Right lobe of liver (tissue), 6 donors: ENCODE measurements at regions not wholly inside any gene's neighbourhood (a gene's known extent, or its start where the extent isn't known, plus 50 kb on each side); places are given as distances from the start of the nearest gene placed in this dataset.

ENCODE experiments used
- ATAC-seq, 4 donors: fragments of 200-7000 bp; cut with Tn5 transposase; one replicate each; pipeline ENCODE4 v1.9.1; 2020; ENCODE audit warnings: mild to moderate bottlenecking in 4 of 4, moderate library complexity in 4 of 4
- DNase-seq, 3 donors: peaks; one replicate each; pipeline ENCODE4 v3.0.0-alpha.2; 2020
- H3K27ac ChIP-seq, 3 donors: fragments of 200-600 bp; one replicate each; pipeline ENCODE4 v1.8.0; 2022
- H3K27me3 ChIP-seq, 2 donors: fragments of 200-600 bp; one replicate each; pipeline ENCODE4 v1.8.0; 2022
- H3K36me3 ChIP-seq, 4 donors: fragments of 200-600 bp; sonication (generic) in 1 of 4; one replicate each; pipeline versions ENCODE4 v1.5.1 to v1.8.0; 2017 to 2022; ENCODE audit warnings: control low read depth in 1 of 4
- H3K4me1 ChIP-seq, 4 donors: fragments of 200-600 bp; sonication (generic) in 1 of 4; one replicate each; pipeline versions ENCODE4 v1.5.1 to v1.8.0; 2017 to 2022; ENCODE audit warnings: control low read depth in 1 of 4
- H3K4me3 ChIP-seq, 3 donors: fragments of 200-600 bp; one replicate each; pipeline ENCODE4 v1.8.0; 2022
- H3K9me3 ChIP-seq, 4 donors: fragments of 200-600 bp; sonication (generic) in 1 of 4; one replicate each; pipeline versions ENCODE4 v1.5.1 to v1.8.0; 2017 to 2022; ENCODE audit warnings: control low read depth in 1 of 4
- POLR2A ChIP-seq: fragments of 450-650 bp; IDR thresholded peaks from one replicate; pipeline ENCODE4 v1.6.1; 2017; ENCODE audit warnings: antibody characterized with exemption, mild to moderate bottlenecking
- WGBS: methylation state at CpG from one replicate; pipeline ENCODE4 v1.1.6; 2018; ENCODE audit warnings: low coverage, low lambda C conversion rate; ENCODE audit not compliant: insufficient coverage; ENCODE audit errors: missing lambda C conversion rate; 5-methylcytosine and 5-hydroxymethylcytosine counted together
- intact Hi-C, 2 donors: fragments of 100-400 bp; cut with DNase I; formaldehyde crosslinking; loops; one replicate each; pipeline versions ENCODE4 v1.11.2 to v1.14.1; 2022
- TF ChIP-seq, protein P1 (sequence below), 4 donors: fragments of 200-600 bp in 3 of 4; fragments of 450-650 bp in 1 of 4; IDR thresholded peaks; one replicate each; pipeline versions ENCODE4 v1.5.1 to v1.8.0; 2016 to 2022; ENCODE audit warnings: antibody characterized with exemption in 4 of 4, mild to moderate bottlenecking in 2 of 4
- donor health status: DM: no; HTN: yes; CAD: no.
- donor health status: DM: no; HTN: no; CAD: no.
- donor health status: DM: no; HTN: no; CAD: no.
- donor health status: DM: no; HTN: yes; CAD: no.
- donor health status: DM: no; HTN: yes; CAD: no.

DNA sequence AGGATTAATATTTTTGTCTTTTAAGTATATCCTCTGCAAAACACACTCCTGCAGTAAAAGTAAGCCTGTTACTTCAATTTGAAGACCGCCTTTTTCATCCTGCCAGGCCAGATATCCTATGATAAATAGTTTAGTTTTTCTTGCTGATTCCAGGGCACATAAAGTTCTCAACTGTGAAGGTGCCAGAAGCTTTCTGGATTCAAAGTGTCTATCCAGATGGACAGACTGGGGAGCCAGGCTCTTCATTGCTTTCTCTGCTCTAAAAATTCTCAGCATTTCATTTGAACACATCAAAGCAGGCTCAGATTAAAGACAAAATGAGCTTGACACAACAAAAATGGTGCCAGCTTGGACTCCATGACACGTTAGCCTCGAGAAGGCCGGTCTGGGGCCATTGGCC, 53.6 kb upstream of the UBL3 start:
- WGBS, result 100% methylated on average over 2 of the region's 4 CpGs
- intact Hi-C loops, result no loop called here
- H3K27me3 ChIP-seq, result no peaks in the 10 kb centered on the region

DNA sequence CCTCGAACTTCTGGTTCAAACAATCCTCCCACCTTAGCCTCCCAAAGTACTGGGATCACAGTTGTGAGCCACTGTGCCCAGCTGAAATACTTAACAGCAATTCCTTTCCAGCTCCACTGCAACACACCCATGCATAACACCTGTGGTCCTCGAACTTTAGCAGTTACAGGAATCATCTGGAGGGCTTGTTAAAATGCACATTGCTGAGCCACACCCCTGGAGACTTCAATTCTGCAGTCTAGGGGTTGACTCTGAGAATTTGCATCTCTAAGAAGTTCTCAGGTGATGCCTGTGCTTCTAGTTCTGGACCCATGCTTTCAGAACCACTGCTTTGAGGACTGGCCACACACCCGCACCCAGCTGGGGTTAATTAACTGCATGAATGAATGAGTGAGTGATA, 53.1 kb upstream of the UBL3 start:
- Histone ChIP-seq H3K4me3 (no peak overlapping the region), H3K27ac (no peak overlapping the region), H3K36me3 (no peaks in the 10 kb centered on the region), H3K9me3 (no peaks in the 10 kb centered on the region), H3K4me1 (peaks cover 0 to 5% (median 2%) of the 10 kb centered on the region in 4 donors), H3K27me3 (no peaks in the 10 kb centered on the region)
- 81% methylated on average over 3 of the region's 3 CpGs for WGBS
- no peak for TF ChIP-seq POLR2A
- TF ChIP-seq, protein P1, sequence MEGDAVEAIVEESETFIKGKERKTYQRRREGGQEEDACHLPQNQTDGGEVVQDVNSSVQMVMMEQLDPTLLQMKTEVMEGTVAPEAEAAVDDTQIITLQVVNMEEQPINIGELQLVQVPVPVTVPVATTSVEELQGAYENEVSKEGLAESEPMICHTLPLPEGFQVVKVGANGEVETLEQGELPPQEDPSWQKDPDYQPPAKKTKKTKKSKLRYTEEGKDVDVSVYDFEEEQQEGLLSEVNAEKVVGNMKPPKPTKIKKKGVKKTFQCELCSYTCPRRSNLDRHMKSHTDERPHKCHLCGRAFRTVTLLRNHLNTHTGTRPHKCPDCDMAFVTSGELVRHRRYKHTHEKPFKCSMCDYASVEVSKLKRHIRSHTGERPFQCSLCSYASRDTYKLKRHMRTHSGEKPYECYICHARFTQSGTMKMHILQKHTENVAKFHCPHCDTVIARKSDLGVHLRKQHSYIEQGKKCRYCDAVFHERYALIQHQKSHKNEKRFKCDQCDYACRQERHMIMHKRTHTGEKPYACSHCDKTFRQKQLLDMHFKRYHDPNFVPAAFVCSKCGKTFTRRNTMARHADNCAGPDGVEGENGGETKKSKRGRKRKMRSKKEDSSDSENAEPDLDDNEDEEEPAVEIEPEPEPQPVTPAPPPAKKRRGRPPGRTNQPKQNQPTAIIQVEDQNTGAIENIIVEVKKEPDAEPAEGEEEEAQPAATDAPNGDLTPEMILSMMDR (IDR thresholded peaks at IDR 0.05), result no peak
- intact Hi-C loops, result no loop called here
- ATAC-seq (no peak), DNase-seq (no peak)

More for the DNA sequence above, 53.6 kb upstream of the UBL3 start:
- ATAC-seq (no peak), DNase-seq (no peak)
- Histone ChIP-seq H3K9me3 (no peaks in the 10 kb centered on the region), H3K36me3 (no peaks in the 10 kb centered on the region), H3K4me1 (peaks cover 0 to 5% (median 2%) of the 10 kb centered on the region in 4 donors), H3K4me3 (no peak overlapping the region), H3K27ac (no peak overlapping the region)
- TF ChIP-seq, protein P1 (IDR thresholded peaks at IDR 0.05), result no peak
- no peak for TF ChIP-seq POLR2A

DNA sequence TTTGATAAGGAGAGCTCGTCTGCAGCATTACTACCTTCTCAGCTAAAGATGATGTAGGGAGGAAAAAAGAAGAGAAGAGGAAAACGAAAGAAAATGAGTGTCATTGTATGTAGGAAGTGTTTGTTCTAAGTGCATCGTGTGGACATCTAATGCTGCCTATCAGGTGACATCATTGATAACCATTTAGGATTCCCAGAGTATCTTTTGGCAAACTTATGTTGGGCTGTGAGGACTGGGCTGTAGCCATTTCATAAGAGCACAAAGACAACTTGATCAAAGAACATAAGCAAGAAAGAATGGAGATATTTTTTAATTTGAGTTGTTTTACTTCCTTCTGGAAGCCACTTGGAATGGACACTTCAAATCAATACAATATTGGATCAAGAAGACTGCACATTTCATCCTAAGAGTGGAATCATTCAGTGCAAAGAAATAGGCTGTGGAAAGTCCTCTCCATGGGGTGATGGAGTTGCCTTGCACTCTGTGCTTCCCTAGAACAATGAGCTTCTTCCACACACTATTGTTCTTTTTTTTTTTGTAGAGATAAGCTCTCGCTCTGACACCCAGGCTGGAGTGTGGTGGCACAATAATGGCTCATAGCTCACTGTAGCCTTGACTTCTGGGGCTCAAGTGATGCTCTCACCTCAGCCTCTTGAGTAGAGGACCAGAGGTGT, 52.4 kb upstream of the UBL3 start:
- peaks cover 0 to 5% (median 2%) of the 10 kb centered on the region in 4 donors for H3K4me1 ChIP-seq
- no peak for DNase-seq
- H3K9me3 ChIP-seq, result no peaks in the 10 kb centered on the region
- H3K36me3 ChIP-seq, result no peaks in the 10 kb centered on the region
- intact Hi-C loops, result no loop called here
- H3K4me3 ChIP-seq, result no peak overlapping the region
- H3K27ac ChIP-seq, result no peak overlapping the region
- H3K27me3 ChIP-seq, result no peaks in the 10 kb centered on the region
- 57% methylated on average over 4 of the region's 4 CpGs for WGBS
- TF ChIP-seq POLR2A, result no peak
- TF ChIP-seq, protein P1 (IDR thresholded peaks at IDR 0.05), result no peak
- no peak for ATAC-seq

DNA sequence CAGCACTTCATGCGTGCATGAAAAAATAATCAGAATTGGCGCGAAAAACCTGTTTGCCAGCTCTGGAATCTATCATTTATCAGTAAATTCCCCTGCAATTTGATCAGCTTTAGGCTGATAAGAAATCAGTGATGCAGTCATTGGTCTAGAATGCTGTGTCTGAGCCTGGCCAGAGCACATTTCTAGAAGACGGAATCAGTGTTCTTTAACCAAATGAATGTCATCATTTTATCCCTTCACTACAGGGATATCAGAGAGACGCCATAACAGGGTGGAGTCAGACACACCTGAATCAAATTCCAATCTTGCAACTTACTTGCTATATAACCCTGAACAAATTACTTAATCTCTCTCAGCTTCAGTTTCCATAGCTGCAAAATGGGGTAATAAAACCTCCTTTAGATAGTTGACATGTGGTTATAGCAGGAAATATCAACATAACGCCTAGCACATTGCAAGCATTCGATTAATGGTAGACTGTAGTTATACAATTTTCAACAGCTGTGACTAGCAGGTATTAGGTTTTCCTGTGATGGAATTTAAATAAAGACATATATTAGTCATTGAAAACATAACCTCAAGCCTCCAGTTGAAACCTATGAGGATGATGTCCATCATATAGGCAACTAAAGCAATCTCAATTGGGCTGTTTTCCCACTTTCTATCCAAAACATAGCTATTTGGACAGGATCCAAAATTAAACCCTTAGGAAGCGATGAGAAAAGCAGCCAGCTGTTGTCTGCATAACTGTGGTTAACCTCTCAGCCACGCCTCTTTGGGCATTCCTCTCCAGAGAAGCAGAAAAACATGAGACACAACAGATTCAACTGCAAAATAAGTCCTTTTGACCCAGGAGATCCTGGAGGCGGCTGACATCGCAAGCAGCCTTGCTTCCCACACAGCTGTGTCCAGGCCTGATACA, 51.6 kb upstream of the UBL3 start:
- no peaks in the 10 kb centered on the region for H3K27me3 ChIP-seq
- intact Hi-C loops, result no loop called here
- ATAC-seq, result no peak
- no peak for DNase-seq
- WGBS, result 50% methylated on average over 11 of the region's 11 CpGs
- H3K9me3 ChIP-seq, result no peaks in the 10 kb centered on the region
- H3K4me3 ChIP-seq, result no peak overlapping the region
- no peaks in the 10 kb centered on the region for H3K36me3 ChIP-seq
- H3K4me1 ChIP-seq, result peaks cover 0 to 5% (median 2%) of the 10 kb centered on the region in 4 donors
- TF ChIP-seq POLR2A, result no peak
- TF ChIP-seq, protein P1 (IDR thresholded peaks at IDR 0.05), result no peak
- H3K27ac ChIP-seq, result no peak overlapping the region
